Stimulated activated naive CD8-positive, alpha-beta T cell treated with anti-CD3 and anti-CD28 coated beads, Interleukin-15, Interleukin-2, amounts not matched to agents 100 ng/mL and 50 ng/mL, for 24 hours (primary cell): ENCODE measurements at regions not wholly inside any gene's neighbourhood (a gene's known extent, or its start where the extent isn't known, plus 50 kb on each side); places are given as distances from the start of the nearest gene placed in this dataset.
A peak's percentile ranks its signal among the peaks of the same experiment; 100 is the strongest.

Experiments
- H3K27ac Mint-ChIP-seq: one replicate; pipeline ENCODE4 v1.8.0; 2021; ENCODE audit warnings: mild to moderate bottlenecking, mixed read lengths
- H3K27me3 Mint-ChIP-seq: one replicate; pipeline ENCODE4 v1.8.0; 2021; ENCODE audit warnings: mixed read lengths
- H3K36me3 Mint-ChIP-seq: one replicate; pipeline ENCODE4 v1.8.0; 2021; ENCODE audit warnings: low read depth, mixed read lengths
- H3K4me1 Mint-ChIP-seq: one replicate; pipeline ENCODE4 v1.8.0; 2021; ENCODE audit warnings: low read depth, mixed read lengths
- H3K4me3 Mint-ChIP-seq: one replicate; pipeline ENCODE4 v1.8.0; 2021; ENCODE audit warnings: mild to moderate bottlenecking, mixed read lengths
- H3K9me3 Mint-ChIP-seq: one replicate; pipeline ENCODE4 v1.8.0; 2021; ENCODE audit warnings: mixed read lengths

GRCh38 chr3:18135060-18135814, 289.9 kb downstream of the SATB1 start:
- peaks cover 5% of the 10 kb centered on the region for H3K4me1 Mint-ChIP-seq

GRCh38 chr3:18134386-18135059, 290.6 kb downstream of the SATB1 start:
- no peaks in the 10 kb centered on the region for H3K9me3 Mint-ChIP-seq
- peaks cover 5% of the 10 kb centered on the region for H3K4me1 Mint-ChIP-seq
- H3K36me3 Mint-ChIP-seq, result no peaks in the 10 kb centered on the region
- no peak overlapping the region for H3K27ac Mint-ChIP-seq
- peaks cover 3% of the 10 kb centered on the region for H3K27me3 Mint-ChIP-seq
- H3K4me3 Mint-ChIP-seq, result no peak overlapping the region

More at GRCh38 chr3:18135060-18135814, 289.9 kb downstream of the SATB1 start:
- no peaks in the 10 kb centered on the region for H3K36me3 Mint-ChIP-seq
- peaks cover 3% of the 10 kb centered on the region for H3K27me3 Mint-ChIP-seq
- no peaks in the 10 kb centered on the region for H3K9me3 Mint-ChIP-seq
- no peak overlapping the region for H3K27ac Mint-ChIP-seq
- no peak overlapping the region for H3K4me3 Mint-ChIP-seq

DNA sequence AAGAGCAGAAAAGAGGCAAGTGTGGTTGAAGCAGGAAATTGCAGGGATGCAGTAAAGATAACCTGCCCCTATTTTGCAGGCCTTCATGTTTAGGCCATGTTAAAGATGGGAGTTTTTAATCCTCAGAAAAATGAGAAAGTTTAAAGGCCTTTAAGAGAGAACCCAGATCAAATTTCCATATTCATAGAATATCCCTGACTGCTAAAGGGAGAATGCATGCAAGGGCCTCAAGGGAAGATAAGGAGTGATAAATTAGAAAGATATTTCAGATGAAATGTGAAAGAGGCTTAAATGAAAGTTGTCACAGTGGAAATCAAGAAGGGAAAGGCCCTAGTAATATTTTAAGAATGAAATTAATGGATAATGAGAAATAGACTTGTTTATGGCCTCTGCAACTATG, 292.1 kb downstream of the SATB1 start:
- Mint-ChIP-seq H3K27me3 (peaks cover 3% of the 10 kb centered on the region), H3K36me3 (no peaks in the 10 kb centered on the region), H3K9me3 (no peaks in the 10 kb centered on the region), H3K4me1 (peaks cover 12% of the 10 kb centered on the region), H3K4me3 (no peak overlapping the region), H3K27ac (no peak overlapping the region)

DNA sequence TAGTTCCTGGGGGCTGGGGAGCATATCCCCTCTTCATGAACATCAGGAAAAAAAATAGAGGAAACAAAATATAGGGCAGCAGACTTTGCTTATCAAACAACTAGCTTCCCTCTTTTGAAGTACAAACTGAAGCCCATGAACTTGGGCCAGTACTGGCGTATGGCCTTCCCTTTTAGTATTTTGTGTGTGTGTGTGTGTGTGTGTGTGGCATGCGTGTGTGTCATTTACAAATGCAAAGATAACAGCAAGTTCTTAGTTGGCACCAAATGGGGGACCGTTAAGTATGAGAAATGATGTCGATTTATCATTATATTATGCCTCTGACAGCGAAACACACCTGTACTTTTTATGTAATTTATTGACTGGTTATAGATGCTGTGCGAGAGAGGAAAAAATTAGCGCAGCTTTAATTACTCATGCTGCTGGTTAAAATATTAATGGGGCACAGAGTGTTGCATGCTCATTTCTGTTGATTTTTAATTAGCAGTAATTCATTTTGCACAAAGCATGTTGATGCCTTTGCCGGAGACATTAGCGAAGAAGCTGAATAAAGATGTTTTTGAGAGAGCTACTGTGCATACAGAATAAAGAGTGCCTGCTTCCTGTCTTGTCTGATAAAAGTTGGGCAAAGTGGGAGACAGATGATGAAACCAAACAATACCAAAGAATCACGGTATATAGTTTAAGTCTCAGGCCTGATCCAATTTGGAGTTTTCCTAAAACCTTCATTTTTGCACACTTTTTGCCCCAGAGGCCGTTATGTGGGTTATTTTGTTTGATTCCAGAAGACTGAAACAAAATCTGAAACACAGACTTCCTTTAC, 297.1 kb downstream of the SATB1 start:
- peaks cover 27% of the 10 kb centered on the region for H3K4me1 Mint-ChIP-seq
- H3K27ac Mint-ChIP-seq, result no peak overlapping the region
- H3K36me3 Mint-ChIP-seq, result no peaks in the 10 kb centered on the region
- H3K27me3 Mint-ChIP-seq, result no peaks in the 10 kb centered on the region
- H3K4me3 Mint-ChIP-seq, result no peak overlapping the region
- no peaks in the 10 kb centered on the region for H3K9me3 Mint-ChIP-seq

DNA sequence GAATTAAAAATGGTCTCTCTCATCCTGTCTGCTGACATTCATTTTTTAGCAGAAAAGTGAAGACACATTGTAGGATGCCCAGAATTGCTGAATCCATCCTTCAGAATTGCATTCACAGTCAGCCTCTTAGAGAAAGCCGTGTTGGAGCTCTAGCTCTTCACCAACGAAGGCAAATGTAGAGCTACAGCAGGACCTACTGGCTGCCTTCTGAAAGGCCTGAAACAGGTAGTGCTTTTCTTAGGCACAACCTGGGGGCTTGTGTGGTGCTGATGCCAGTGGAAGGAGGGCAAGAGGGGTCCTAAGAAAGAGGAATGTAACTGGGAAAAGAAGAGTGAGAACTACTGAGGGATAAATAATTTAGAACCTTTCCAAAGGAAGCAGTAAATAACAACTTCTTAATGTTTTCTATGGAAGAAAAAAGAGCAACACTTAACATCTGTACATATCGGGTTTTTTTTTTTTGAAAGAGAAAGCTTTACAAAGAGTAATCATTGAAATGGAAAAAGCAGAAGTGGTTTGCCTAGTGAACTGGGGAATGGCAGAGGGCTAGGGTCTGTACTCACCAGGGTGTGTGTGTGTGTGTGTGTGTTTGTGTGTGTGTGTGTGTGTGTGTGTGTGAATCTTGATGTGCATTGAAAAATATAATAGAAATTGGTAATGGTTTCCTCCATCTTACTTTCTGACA, 297.8 kb downstream of the SATB1 start:
- H3K27me3 Mint-ChIP-seq, result no peaks in the 10 kb centered on the region
- peaks cover 27% of the 10 kb centered on the region for H3K4me1 Mint-ChIP-seq
- no peaks in the 10 kb centered on the region for H3K9me3 Mint-ChIP-seq
- H3K36me3 Mint-ChIP-seq, result no peaks in the 10 kb centered on the region
- no peak overlapping the region for H3K27ac Mint-ChIP-seq
- H3K4me3 Mint-ChIP-seq, result no peak overlapping the region

GRCh38 chr3:18126772-18127171, 298.4 kb downstream of the SATB1 start:
- Mint-ChIP-seq H3K27me3 (no peaks in the 10 kb centered on the region), H3K4me3 (no peak overlapping the region), H3K27ac (no peak overlapping the region), H3K9me3 (no peaks in the 10 kb centered on the region), H3K36me3 (no peaks in the 10 kb centered on the region), H3K4me1 (peaks cover 27% of the 10 kb centered on the region)

DNA sequence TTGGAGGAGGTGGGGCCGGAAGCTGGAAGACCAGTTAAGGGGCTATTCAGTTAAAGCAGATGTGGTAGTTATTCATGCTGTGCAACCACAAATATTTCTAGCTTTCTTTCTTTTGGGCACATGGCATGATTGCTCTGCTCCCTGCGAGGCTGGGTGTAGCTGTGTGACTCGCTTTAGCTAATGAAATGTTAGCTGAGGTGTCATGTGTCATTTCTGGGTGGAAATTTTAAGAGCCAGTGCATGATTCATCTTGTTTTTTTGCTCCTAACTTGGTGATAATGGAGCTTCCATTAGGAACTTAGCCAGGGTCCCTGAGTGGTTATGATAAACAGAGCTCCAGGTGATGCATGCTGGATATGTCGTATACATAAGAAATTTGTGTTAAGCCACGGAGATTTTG, 300.6 kb downstream of the SATB1 start:
- no peaks in the 10 kb centered on the region for H3K9me3 Mint-ChIP-seq
- H3K4me3 Mint-ChIP-seq, result no peak overlapping the region
- H3K27ac Mint-ChIP-seq, result peak overlapping the region; percentile 59
- H3K27me3 Mint-ChIP-seq, result peaks cover 5% of the 10 kb centered on the region
- no peaks in the 10 kb centered on the region for H3K36me3 Mint-ChIP-seq
- H3K4me1 Mint-ChIP-seq, result peaks cover 27% of the 10 kb centered on the region

GRCh38 chr3:18122264-18122663, 302.9 kb downstream of the SATB1 start:
- Mint-ChIP-seq H3K27me3 (peaks cover 5% of the 10 kb centered on the region), H3K4me1 (peaks cover 20% of the 10 kb centered on the region), H3K36me3 (no peaks in the 10 kb centered on the region), H3K4me3 (no peak overlapping the region), H3K27ac (no peak overlapping the region), H3K9me3 (no peaks in the 10 kb centered on the region)

DNA sequence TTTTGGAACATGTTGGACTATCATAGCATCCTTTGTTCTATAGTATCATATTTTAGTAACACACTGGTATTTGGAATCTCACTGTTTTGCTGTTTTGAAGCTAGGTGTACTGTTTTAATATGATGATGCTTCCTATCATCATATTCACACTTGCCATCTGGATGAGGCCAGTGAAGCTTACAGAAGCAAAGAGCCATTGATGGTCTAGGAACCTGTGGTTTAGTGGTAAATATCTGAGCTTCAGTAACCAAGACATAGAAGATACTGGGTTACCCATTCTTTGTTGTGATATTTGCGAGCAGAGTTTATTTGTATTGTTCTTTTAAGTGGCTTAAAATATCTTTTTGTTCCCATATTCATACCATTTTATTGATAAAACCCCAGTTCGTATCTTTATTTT, 304.1 kb downstream of the SATB1 start:
- no peaks in the 10 kb centered on the region for H3K9me3 Mint-ChIP-seq
- no peak overlapping the region for H3K27ac Mint-ChIP-seq
- H3K27me3 Mint-ChIP-seq, result peaks cover 5% of the 10 kb centered on the region
- no peak overlapping the region for H3K4me3 Mint-ChIP-seq
- no peaks in the 10 kb centered on the region for H3K36me3 Mint-ChIP-seq
- peaks cover 14% of the 10 kb centered on the region for H3K4me1 Mint-ChIP-seq

DNA sequence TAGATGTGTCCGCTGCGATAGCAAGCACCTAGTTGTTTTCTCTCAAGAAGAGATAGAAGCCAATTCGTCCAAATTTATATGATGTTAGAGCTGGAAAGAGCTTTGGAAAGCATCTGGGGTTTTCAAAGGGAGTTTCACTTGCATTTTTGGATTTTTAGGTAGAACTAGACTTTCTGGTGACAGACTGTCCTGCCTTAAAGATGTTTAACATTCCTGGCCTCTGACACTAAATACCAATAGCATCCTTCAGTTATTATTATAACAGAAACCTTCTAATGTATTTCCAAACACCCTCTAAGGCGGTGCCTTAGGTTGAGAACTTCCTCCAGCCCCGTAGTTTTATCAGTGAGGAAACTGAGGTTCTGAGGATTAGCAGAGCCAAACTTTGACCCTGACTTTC, 305.3 kb downstream of the SATB1 start:
- Mint-ChIP-seq H3K27ac (no peak overlapping the region), H3K9me3 (no peaks in the 10 kb centered on the region), H3K27me3 (peaks cover 5% of the 10 kb centered on the region), H3K4me3 (no peak overlapping the region), H3K36me3 (no peaks in the 10 kb centered on the region), H3K4me1 (peaks cover 11% of the 10 kb centered on the region)

- Mint-ChIP-seq H3K9me3 (no peaks in the 10 kb centered on the region), H3K27ac (no peak overlapping the region), H3K4me1 (peaks cover 11% of the 10 kb centered on the region), H3K36me3 (no peaks in the 10 kb centered on the region), H3K27me3 (no peaks in the 10 kb centered on the region), H3K4me3 (no peak overlapping the region)
Measured at GRCh38 chr3:18114894-18115293, 310.2 kb downstream of the SATB1 start.

- Mint-ChIP-seq H3K36me3 (no peaks in the 10 kb centered on the region), H3K4me1 (peaks cover 11% of the 10 kb centered on the region), H3K27me3 (no peaks in the 10 kb centered on the region), H3K4me3 (no peak overlapping the region), H3K27ac (no peak overlapping the region), H3K9me3 (no peaks in the 10 kb centered on the region)
Measured at GRCh38 chr3:18113417-18113816, 311.7 kb downstream of the SATB1 start.

DNA sequence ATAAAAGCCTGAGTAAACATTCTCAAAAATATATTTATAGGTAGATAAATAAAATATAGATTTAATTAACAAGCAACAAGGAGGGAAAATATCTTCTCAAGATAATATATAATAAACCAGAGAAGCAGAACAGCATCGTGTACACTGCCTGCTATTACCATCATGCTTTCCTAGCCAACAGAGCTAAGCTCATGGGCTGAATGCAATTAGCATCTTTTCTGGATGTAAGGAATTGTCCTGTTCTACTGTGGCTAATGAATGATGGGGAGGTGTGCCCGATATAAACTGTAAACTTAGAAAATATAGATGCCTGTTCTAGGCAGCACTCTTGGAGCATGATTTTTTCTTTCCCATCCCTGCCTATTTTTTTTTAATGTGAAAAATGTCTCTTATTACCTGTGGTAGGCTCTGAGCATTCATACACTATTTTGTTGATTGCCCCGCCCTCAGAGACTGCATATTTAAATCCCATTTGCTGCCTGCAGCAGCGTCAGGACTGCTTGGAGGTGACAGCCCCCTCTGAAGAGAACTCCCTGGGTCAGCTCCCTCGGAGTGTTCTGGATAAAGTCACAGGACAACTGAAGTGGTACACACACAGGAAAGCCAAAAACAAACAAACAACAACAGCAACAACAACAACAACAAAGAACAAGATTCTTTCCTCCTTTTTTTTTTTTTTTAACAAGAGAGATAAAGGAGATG, 312.3 kb downstream of the SATB1 start:
- no peak overlapping the region for H3K27ac Mint-ChIP-seq

DNA sequence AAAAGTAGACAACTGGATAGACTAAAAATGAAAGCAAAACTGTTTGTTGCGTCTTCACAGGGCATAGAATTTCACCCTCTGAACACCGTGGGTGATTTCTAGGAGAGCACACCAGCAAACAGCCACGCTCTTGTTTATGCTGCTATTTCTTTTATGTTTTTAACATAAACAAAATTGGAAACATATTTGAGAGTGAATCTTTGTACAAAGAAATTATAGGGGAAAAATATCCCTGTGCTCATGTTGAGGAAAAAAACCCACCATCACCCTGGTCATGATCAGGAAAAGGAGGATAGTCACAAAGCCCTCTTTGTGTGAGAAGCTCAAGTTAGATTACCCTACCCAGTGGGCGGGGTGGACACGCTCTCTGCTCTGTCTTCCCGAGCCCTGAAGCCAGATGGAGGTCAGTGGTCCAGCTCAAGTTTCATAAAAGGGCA, 313.3 kb downstream of the SATB1 start:
- Mint-ChIP-seq H3K27me3 (no peaks in the 10 kb centered on the region), H3K36me3 (no peaks in the 10 kb centered on the region), H3K4me3 (peak overlapping the region; percentile 74), H3K9me3 (no peaks in the 10 kb centered on the region), H3K27ac (peak overlapping the region; percentile 76), H3K4me1 (peaks cover 11% of the 10 kb centered on the region)

More for the DNA sequence above, 312.3 kb downstream of the SATB1 start:
- Mint-ChIP-seq H3K9me3 (no peaks in the 10 kb centered on the region), H3K4me3 (no peak overlapping the region), H3K36me3 (no peaks in the 10 kb centered on the region), H3K27me3 (no peaks in the 10 kb centered on the region), H3K4me1 (peaks cover 11% of the 10 kb centered on the region)
